Gastrocnemius medialis (tissue), 4 donors: ENCODE measurements at regions not wholly inside any gene's neighbourhood (a gene's known extent, or its start where the extent isn't known, plus 50 kb on each side); places are given as distances from the start of the nearest gene placed in this dataset.

Source experiments
- POLR2A ChIP-seq, 2 donors: fragments of 450-650 bp; IDR thresholded peaks; one replicate each; pipeline ENCODE4 v1.6.1; 2017; ENCODE audit warnings: antibody characterized with exemption in 2 of 2, mild to moderate bottlenecking in 2 of 2, moderate library complexity in 2 of 2
- TF ChIP-seq, protein P1 (sequence below), 5 experiments: fragments of 450-650 bp in 3 of 5; fragments of 200-600 bp in 2 of 5; sonication (generic) in 2 of 5; IDR thresholded peaks in 4 of 5; conservative IDR thresholded peaks in 1 of 5; 1 replicate in 4 of 5; 2 replicates in 1 of 5; pipeline ENCODE4 v1.5.1; 2016 to 2019; ENCODE audit warnings: antibody characterized with exemption in 5 of 5, mild to moderate bottlenecking in 3 of 5, moderate library complexity in 3 of 5

DNA sequence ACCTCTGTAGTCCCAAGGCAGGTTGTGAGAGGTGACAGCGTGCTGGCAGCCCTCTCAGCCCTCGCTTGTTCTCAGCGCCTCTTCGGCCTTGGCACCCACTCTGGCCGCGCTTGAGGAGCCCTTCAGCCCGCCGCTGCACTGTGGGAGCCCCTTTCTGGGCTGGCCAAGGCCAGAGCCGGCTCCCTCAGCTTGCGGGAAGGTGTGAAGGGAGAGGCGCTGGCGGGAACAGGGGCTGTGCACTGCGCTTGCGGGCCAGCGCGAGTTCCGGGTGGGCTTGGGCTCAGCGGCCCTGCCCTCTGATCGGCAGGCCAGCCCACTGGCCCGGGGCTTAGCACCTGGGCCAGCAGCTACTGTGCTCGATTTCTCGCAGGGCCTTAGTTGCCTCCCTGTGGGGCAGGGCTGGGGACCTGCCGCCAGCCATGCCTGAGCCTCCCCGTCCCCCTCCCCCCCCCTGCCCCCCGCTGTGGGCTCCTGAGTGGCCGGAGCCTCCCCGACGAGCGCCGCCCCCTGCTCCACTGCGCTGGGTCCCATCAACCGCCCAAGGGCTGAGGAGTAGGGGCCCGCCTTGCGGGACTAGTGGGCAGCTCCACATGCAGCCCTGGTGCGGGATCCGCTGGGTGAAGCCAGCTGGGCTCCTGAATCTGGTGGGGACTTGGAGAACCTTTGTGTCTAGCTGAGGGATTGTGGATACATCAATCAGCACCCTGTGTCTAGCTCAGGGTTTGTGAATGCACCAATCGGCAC is 347.6 kb downstream of the KLHL13 start:
- TF ChIP-seq, protein P1, sequence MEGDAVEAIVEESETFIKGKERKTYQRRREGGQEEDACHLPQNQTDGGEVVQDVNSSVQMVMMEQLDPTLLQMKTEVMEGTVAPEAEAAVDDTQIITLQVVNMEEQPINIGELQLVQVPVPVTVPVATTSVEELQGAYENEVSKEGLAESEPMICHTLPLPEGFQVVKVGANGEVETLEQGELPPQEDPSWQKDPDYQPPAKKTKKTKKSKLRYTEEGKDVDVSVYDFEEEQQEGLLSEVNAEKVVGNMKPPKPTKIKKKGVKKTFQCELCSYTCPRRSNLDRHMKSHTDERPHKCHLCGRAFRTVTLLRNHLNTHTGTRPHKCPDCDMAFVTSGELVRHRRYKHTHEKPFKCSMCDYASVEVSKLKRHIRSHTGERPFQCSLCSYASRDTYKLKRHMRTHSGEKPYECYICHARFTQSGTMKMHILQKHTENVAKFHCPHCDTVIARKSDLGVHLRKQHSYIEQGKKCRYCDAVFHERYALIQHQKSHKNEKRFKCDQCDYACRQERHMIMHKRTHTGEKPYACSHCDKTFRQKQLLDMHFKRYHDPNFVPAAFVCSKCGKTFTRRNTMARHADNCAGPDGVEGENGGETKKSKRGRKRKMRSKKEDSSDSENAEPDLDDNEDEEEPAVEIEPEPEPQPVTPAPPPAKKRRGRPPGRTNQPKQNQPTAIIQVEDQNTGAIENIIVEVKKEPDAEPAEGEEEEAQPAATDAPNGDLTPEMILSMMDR (IDR thresholded peaks at IDR 0.05 in 4 of 5, conservative IDR thresholded peaks at IDR 0.05 in 1 of 5) = no peak
- no peak for TF ChIP-seq POLR2A (IDR thresholded peaks at IDR 0.05)
